ENCODE measurements at regions not wholly inside any gene's neighbourhood (a gene's known extent, or its start where the extent isn't known, plus 50 kb on each side); places are given as distances from the start of the nearest gene placed in this dataset.

DNA sequence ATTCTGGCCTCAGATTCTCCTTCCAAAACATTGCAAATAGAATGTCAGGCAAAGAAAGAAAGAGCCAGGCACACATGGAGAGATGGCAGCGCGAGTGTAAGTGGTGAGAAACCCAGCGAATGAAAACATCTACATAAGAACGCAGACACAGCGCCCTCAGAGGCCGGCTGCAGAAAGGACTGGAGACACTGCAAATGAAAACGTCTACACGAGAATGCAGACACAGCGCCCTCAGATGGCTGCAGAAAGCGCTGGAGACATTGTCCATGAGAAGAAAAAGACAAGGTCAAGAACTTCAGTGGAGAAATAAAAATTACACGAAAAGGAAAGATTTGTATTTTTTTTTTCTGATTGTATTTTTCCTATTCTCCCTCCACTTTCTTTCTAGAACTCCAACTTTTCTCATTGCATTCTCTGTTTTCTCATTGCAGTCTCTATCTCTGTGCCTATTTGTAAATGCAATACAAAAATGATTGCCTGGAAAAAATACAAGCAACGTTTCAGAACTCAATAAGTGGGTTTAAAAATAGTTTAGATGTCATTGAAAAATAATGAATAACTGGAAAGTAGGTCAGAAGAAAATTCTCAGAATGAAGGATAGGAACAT lies 117.9 kb upstream of the LPCAT1 start (continued):
- peak; percentile 43; the same call in 1 of the 2 replicates for TF ChIP-seq KDM2A (CRISPR knock-in tag; IDR thresholded peaks at IDR 0.05; ENCODE audit: borderline replicate concordance, low read depth)
- no peak for TF ChIP-seq RARG (CRISPR knock-in tag; IDR thresholded peaks at IDR 0.05; ENCODE audit: low read depth)
- no peak for TF ChIP-seq FOXK2 (IDR thresholded peaks at IDR 0.05)
- no peak for TF ChIP-seq KIAA2018 (CRISPR knock-in tag; IDR thresholded peaks at IDR 0.05; ENCODE audit: borderline replicate concordance)
- no peak for TF ChIP-seq HNRNPH1 (optimal IDR thresholded peaks at IDR 0.05; ENCODE audit: low read depth, low read length)
- TF ChIP-seq SALL2 (CRISPR knock-in tag; IDR thresholded peaks at IDR 0.05), result no peak
- no peak for TF ChIP-seq ZNF589 (CRISPR knock-in tag; conservative IDR thresholded peaks at IDR 0.05)
- no peak for TF ChIP-seq ZNF562 (CRISPR knock-in tag; IDR thresholded peaks at IDR 0.05; ENCODE audit: borderline replicate concordance)
- no peak for TF ChIP-seq ZNF879 (CRISPR knock-in tag; IDR thresholded peaks at IDR 0.05)
- no peak for TF ChIP-seq ZNF572 (CRISPR knock-in tag; IDR thresholded peaks at IDR 0.05)
- TF ChIP-seq FOXM1 (CRISPR knock-in tag; IDR thresholded peaks at IDR 0.05), result no peak
- TF ChIP-seq PHF5A (CRISPR knock-in tag; IDR thresholded peaks at IDR 0.05; ENCODE audit: low read depth, unreplicated experiment), result no peak
- no peak for TF ChIP-seq SALL1 (CRISPR knock-in tag; IDR thresholded peaks at IDR 0.05)
- 0 out of 2 replicates have a peak, but pooled peaks have one; percentile 23 for TF ChIP-seq ZNF501 (CRISPR knock-in tag; IDR thresholded peaks at IDR 0.05)
- TF ChIP-seq ZNF720 (CRISPR knock-in tag; IDR thresholded peaks at IDR 0.05), result no peak
- TF ChIP-seq, protein P1, sequence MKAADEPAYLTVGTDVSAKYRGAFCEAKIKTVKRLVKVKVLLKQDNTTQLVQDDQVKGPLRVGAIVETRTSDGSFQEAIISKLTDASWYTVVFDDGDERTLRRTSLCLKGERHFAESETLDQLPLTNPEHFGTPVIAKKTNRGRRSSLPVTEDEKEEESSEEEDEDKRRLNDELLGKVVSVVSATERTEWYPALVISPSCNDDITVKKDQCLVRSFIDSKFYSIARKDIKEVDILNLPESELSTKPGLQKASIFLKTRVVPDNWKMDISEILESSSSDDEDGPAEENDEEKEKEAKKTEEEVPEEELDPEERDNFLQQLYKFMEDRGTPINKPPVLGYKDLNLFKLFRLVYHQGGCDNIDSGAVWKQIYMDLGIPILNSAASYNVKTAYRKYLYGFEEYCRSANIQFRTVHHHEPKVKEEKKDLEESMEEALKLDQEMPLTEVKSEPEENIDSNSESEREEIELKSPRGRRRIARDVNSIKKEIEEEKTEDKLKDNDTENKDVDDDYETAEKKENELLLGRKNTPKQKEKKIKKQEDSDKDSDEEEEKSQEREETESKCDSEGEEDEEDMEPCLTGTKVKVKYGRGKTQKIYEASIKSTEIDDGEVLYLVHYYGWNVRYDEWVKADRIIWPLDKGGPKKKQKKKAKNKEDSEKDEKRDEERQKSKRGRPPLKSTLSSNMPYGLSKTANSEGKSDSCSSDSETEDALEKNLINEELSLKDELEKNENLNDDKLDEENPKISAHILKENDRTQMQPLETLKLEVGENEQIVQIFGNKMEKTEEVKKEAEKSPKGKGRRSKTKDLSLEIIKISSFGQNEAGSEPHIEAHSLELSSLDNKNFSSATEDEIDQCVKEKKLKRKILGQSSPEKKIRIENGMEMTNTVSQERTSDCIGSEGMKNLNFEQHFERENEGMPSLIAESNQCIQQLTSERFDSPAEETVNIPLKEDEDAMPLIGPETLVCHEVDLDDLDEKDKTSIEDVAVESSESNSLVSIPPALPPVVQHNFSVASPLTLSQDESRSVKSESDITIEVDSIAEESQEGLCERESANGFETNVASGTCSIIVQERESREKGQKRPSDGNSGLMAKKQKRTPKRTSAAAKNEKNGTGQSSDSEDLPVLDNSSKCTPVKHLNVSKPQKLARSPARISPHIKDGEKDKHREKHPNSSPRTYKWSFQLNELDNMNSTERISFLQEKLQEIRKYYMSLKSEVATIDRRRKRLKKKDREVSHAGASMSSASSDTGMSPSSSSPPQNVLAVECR (CRISPR knock-in tag; IDR thresholded peaks at IDR 0.05; ENCODE audit: borderline replicate concordance), result no peak
- TF ChIP-seq ZNF136 (CRISPR knock-in tag; IDR thresholded peaks at IDR 0.05; ENCODE audit: low read depth), result no peak
- TF ChIP-seq NFKBIZ (CRISPR knock-in tag; IDR thresholded peaks at IDR 0.05), result no peak
- no peak for TF ChIP-seq NFE2L1 (CRISPR knock-in tag; IDR thresholded peaks at IDR 0.05; ENCODE audit: borderline replicate concordance)
- no peak for TF ChIP-seq ZNF24 (IDR thresholded peaks at IDR 0.05)

Measured in HepG2 (cell line).